PFSK-1 (cell line): ENCODE measurements at regions not wholly inside any gene's neighbourhood (a gene's known extent, or its start where the extent isn't known, plus 50 kb on each side); places are given as distances from the start of the nearest gene placed in this dataset.

Experiments
- FOXP2 ChIP-seq: optimal IDR thresholded peaks from 2 replicates; pipeline ENCODE3; 2011; ENCODE audit warnings: borderline replicate concordance, control low read depth, inconsistent platforms; ENCODE audit not compliant: insufficient read depth; ENCODE audit errors: extremely low read length, extremely low read depth
- POLR2AphosphoS5 ChIP-seq: IDR thresholded peaks from 2 replicates; pipeline ENCODE4 v1.6.1; 2012; ENCODE audit warnings: low read depth, mild to moderate bottlenecking, control low read depth, low read length, moderate library complexity
- SIN3A ChIP-seq: IDR thresholded peaks from 2 replicates; pipeline ENCODE4 v1.6.1; 2012; ENCODE audit warnings: mild to moderate bottlenecking, low read length, moderate library complexity, borderline replicate concordance; ENCODE audit not compliant: insufficient read depth
- TAF1 ChIP-seq: IDR thresholded peaks from 2 replicates; pipeline ENCODE4 v1.6.1; 2012; ENCODE audit warnings: low read length, control low read depth, borderline replicate concordance; ENCODE audit not compliant: insufficient read depth
- TF ChIP-seq, protein P1 (sequence below), 2 experiments: IDR thresholded peaks; 2 replicates each; pipeline versions ENCODE4 v1.6.1 to v1.8.0; 2011 to 2012; ENCODE audit warnings: low read depth in 2 of 2, low read length in 2 of 2, control low read depth in 1 of 2, inconsistent platforms in 1 of 2, mild to moderate bottlenecking in 1 of 2, moderate library complexity in 1 of 2; ENCODE audit not compliant: insufficient read depth in 1 of 2

DNA sequence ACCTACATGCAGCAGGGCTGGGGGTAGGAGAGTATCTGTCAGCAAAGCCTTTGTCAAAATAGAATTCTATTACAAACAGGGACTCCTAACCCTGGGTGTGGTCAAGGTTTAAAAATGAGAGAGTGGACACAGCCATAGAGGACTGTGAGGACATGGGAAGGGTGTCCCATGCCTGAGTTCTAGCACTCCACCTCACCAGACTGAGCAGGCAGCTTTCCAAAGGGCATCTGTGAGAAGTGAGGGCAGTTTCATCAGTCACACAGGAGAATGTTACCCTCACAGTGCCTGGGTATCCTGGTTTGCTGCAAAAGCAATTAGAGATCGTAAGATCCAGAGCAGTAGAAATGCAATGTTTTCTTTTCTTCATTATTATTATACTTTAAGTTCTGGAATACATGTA lies 174.9 kb upstream of the UBL3 start:
- TF ChIP-seq, protein P1, sequence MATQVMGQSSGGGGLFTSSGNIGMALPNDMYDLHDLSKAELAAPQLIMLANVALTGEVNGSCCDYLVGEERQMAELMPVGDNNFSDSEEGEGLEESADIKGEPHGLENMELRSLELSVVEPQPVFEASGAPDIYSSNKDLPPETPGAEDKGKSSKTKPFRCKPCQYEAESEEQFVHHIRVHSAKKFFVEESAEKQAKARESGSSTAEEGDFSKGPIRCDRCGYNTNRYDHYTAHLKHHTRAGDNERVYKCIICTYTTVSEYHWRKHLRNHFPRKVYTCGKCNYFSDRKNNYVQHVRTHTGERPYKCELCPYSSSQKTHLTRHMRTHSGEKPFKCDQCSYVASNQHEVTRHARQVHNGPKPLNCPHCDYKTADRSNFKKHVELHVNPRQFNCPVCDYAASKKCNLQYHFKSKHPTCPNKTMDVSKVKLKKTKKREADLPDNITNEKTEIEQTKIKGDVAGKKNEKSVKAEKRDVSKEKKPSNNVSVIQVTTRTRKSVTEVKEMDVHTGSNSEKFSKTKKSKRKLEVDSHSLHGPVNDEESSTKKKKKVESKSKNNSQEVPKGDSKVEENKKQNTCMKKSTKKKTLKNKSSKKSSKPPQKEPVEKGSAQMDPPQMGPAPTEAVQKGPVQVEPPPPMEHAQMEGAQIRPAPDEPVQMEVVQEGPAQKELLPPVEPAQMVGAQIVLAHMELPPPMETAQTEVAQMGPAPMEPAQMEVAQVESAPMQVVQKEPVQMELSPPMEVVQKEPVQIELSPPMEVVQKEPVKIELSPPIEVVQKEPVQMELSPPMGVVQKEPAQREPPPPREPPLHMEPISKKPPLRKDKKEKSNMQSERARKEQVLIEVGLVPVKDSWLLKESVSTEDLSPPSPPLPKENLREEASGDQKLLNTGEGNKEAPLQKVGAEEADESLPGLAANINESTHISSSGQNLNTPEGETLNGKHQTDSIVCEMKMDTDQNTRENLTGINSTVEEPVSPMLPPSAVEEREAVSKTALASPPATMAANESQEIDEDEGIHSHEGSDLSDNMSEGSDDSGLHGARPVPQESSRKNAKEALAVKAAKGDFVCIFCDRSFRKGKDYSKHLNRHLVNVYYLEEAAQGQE (IDR thresholded peaks at IDR 0.05; ENCODE audit: insufficient read depth in 1 of 2, low read depth in 2 of 2, low read length in 2 of 2), result no peak
- TF ChIP-seq SIN3A, result no peak
- TF ChIP-seq FOXP2, result no peak
- no peak for TF ChIP-seq POLR2AphosphoS5
- no peak for TF ChIP-seq TAF1

DNA sequence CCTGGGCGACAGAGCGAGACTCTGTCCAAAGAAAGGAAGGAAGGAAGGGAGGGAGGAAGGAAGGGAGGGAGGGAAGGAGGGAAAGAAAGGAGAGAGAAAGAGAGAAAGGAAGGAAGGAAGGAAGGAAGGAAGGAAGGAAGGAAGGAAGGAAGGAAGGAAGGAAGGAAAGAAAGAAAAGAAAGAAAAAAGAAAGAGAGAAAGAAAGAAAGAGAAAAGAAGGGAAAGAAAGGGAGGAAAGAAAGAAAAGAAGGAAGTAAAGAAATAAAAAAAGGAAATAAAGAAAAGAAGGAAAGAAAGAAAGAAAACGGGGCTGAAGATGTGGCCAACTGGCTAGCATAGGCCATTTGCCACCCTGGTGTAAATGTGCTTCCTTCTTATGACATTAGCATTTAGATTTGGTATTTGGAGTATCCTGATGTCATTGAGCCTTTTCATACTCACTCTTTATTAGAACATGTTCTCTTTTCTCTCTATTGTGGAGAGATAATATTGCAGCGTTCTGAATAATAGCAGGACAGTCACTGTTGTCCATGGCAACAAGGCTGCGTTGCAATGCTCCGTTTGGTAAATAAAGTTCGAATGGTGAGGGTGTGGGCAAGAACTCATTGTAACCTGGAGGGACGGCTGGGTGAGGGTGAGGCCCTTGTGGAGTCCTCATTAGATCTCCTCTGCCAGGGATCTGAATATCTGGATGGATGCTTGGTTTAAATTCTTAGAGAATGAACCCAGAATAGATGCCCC lies 173.9 kb upstream of the UBL3 start:
- TF ChIP-seq POLR2AphosphoS5 (no peak), SIN3A (no peak), FOXP2 (no peak), TAF1 (no peak)
- TF ChIP-seq, protein P1 (IDR thresholded peaks at IDR 0.05; ENCODE audit: insufficient read depth in 1 of 2, low read depth in 2 of 2, low read length in 2 of 2), result no peak

DNA sequence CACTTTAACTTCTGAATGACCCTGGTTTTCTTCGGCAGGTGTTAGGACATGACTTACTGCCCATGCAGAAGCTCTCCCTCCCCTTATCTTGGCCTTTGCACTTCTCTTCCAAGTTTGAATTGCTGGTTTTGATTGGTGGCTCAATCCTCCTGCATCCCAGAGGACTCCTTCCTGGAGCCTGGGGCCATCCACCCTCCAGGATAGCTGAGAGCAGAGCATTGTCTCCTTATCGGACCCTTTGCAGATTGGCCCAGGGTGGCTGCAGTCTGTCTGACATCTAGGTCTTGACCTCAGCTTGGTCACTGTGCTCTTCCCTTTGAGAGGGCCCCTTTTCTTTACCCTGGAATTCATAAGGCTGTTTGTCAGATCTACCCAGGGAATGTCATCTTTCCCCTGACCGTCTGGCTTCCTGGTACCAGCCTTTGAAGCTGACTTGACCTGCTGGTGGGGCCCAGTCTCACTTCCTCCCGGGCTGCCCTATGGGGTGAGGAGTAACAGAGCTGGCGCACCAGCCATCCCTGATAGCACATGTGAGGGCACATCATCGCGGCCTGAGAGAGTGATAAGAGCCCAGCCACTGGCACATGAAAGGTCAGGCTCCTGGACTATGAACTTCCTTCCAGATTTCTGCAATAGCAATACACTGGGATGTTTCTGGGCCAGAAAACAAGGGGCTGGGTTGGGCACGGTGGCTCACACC lies 172.9 kb upstream of the UBL3 start:
- no peak for TF ChIP-seq TAF1
- no peak for TF ChIP-seq POLR2AphosphoS5
- TF ChIP-seq FOXP2, result no peak
- TF ChIP-seq SIN3A, result no peak
- TF ChIP-seq, protein P1 (IDR thresholded peaks at IDR 0.05; ENCODE audit: insufficient read depth in 1 of 2, low read depth in 2 of 2, low read length in 2 of 2), result no peak

DNA sequence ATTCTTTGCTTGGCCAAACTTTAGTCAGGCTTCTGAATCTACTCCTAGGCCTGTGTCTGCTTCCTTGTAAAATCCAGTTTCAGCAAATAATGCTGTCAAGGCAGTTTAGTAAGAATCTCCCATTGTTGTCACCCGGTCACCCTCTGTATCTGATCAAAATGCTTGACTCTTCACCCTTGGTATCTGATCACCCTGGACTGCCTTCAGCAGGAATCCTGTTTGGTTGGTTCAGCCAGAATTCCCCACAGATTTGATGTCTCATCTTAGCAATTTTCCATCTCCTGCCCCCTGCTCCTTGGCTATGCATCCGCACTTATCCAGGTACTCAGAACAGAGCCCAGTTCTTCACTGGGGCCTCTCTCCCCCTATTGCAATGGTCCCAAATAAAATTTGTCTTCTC lies 172.4 kb upstream of the UBL3 start:
- TF ChIP-seq FOXP2, result no peak
- TF ChIP-seq, protein P1 (IDR thresholded peaks at IDR 0.05; ENCODE audit: insufficient read depth in 1 of 2, low read depth in 2 of 2, low read length in 2 of 2), result no peak
- TF ChIP-seq TAF1, result no peak
- no peak for TF ChIP-seq SIN3A
- no peak for TF ChIP-seq POLR2AphosphoS5
